ENCODE measurements at regions not wholly inside any gene's neighbourhood (a gene's known extent, or its start where the extent isn't known, plus 50 kb on each side); places are given as distances from the start of the nearest gene placed in this dataset.

- dilution Hi-C loops (cut with MboI; ENCODE audit: extremely low pct_ligation_motif_present, low sequenced_read_pairs) (no loop called here), intact Hi-C loops (cut with micrococcal nuclease) (no loop called here)
- no peak overlapping the region for H3K4me2 ChIP-seq (ENCODE audit: insufficient read depth, low read length)
- no peaks in the 10 kb centered on the region for H3K36me3 ChIP-seq (ENCODE audit: control insufficient read depth in 2 of 2, extremely low read depth in 1 of 2, insufficient read depth in 2 of 2, low read length in 2 of 2)
- no peak overlapping the region for H3K27ac ChIP-seq (ENCODE audit: insufficient read depth, low read depth, low read length)
- DNase-seq (ENCODE audit: low read depth, low spot score) (no peak), FAIRE-seq (no peak)
- H3K9me1 ChIP-seq (replicated peaks; ENCODE audit: control insufficient read depth, extremely low read depth, insufficient read depth, low read length), result no peaks in the 10 kb centered on the region
- H4K20me1 ChIP-seq (replicated peaks; ENCODE audit: control insufficient read depth, extremely low read depth, insufficient read depth, low read length), result no peaks in the 10 kb centered on the region
- H3K9ac ChIP-seq (replicated peaks; ENCODE audit: extremely low read depth, insufficient read depth, low read length), result no peak overlapping the region
- H3K27me3 ChIP-seq (ENCODE audit: control insufficient read depth in 2 of 2, insufficient read depth in 2 of 2, low read length in 2 of 2), result peaks cover 0 to 6% of the 10 kb centered on the region in 2 experiments
- ChIA-PET POLR2A (no interaction called here), CTCF (interaction anchor here (1.0 to 1.9 kb wide), 2 partner anchors 9 to 31 kb away, joined by 5 to 6 read pairs; no protein-coding TSS in a partner anchor)
- H3K4me1 ChIP-seq (ENCODE audit: control insufficient read depth, extremely low read depth, insufficient read depth, low read length), result no peaks in the 10 kb centered on the region
- TF ChIP-seq MYC (IDR thresholded peaks at IDR 0.05; ENCODE audit: low read depth, low read length), result no peak
- no peak for TF ChIP-seq GATA2 (IDR thresholded peaks at IDR 0.05; ENCODE audit: insufficient read depth, insufficient read length, low read depth, low read length)
- no peak for TF ChIP-seq POLR2AphosphoS5 (IDR thresholded peaks at IDR 0.05; ENCODE audit: insufficient read depth, low read depth, low read length)
- no peak for TF ChIP-seq CTCF (IDR thresholded peaks at IDR 0.05; ENCODE audit: extremely low read depth in 1 of 2, insufficient read depth in 1 of 2, low read depth in 1 of 2, low read length in 2 of 2)
- no peak for TF ChIP-seq EZH2 (IDR thresholded peaks at IDR 0.05; ENCODE audit: borderline replicate concordance, low read depth, low read length, severe bottlenecking)
- TF ChIP-seq FOS (IDR thresholded peaks at IDR 0.05; ENCODE audit: borderline replicate concordance, insufficient read depth, low read length), result no peak
- TF ChIP-seq JUN (IDR thresholded peaks at IDR 0.05; ENCODE audit: borderline replicate concordance, insufficient read depth, insufficient read length, low read depth), result no peak
- TF ChIP-seq MAX (IDR thresholded peaks at IDR 0.05; ENCODE audit: insufficient read depth, insufficient read length), result no peak
- TF ChIP-seq POLR2A (IDR thresholded peaks at IDR 0.05; ENCODE audit: low read depth, low read length), result no peak
- H3K4me3 ChIP-seq (replicated peaks in 1 of 3; ENCODE audit: insufficient read depth in 1 of 3, low read depth in 1 of 3, low read length in 3 of 3), result no peak overlapping the region
- no peak overlapping the region for H2AFZ ChIP-seq (ENCODE audit: low read depth, low read length)
- no peaks in the 10 kb centered on the region for H3K79me2 ChIP-seq (ENCODE audit: control insufficient read depth, insufficient read depth, low read length)
- no peaks in the 10 kb centered on the region for H3K9me3 ChIP-seq (replicated peaks; ENCODE audit: control insufficient read depth, insufficient read depth, low read length)
- BruUV-seq (replicated peaks), result no TSS peak
Measured at GRCh38 chr15:31457161-31457560, 130.5 kb downstream of the KLF13 start.

All from endothelial cell of umbilical vein (primary cell).